CD4-positive, alpha-beta T cell (primary cell): ENCODE measurements at regions not wholly inside any gene's neighbourhood (a gene's known extent, or its start where the extent isn't known, plus 50 kb on each side); places are given as distances from the start of the nearest gene placed in this dataset.

ENCODE experiments used
- ATAC-seq: fragments of 200-7000 bp; cut with Tn5 transposase; one replicate; pipeline ENCODE4 v1.10.0; 2022; ENCODE audit warnings: mild to moderate bottlenecking; ENCODE audit not compliant: poor library complexity
- CTCF ChIA-PET: fragments of 350-600 bp; sonication (Branson Sonifier 250); formaldehyde crosslinking; loops from one replicate; lab custom pipeline; 2021; ENCODE audit warnings: antibody characterized with exemption, inconsistent platforms; lab: Charles Lee
- POLR2A ChIA-PET: fragments of 350-600 bp; sonication (Branson Sonifier 250); formaldehyde crosslinking; loops from one replicate; lab custom pipeline; 2021; ENCODE audit warnings: antibody characterized with exemption, inconsistent platforms; lab: Charles Lee
- DNase-seq, 14 experiments: peaks; one replicate each; pipeline ENCODE4 v3.0.0-alpha.2; 2013 to 2020; ENCODE audit warnings: mixed read lengths in 2 of 14
- H3K27ac ChIP-seq, 2 donors: one replicate each; pipeline versions ENCODE4 v1.5.1 to v1.7.0; 2013; ENCODE audit warnings: low read length in 2 of 2, low read depth in 1 of 2, mild to moderate bottlenecking in 1 of 2
- H3K27me3 ChIP-seq, 2 experiments: 1 replicate in 1 of 2; 2 replicates in 1 of 2; pipeline versions ENCODE4 v1.6.1 to v1.7.0; 2013; ENCODE audit warnings: low read length in 2 of 2, control low read depth in 1 of 2, mild to moderate bottlenecking in 1 of 2, moderate library complexity in 1 of 2; ENCODE audit not compliant: insufficient read depth in 2 of 2, control insufficient read depth in 1 of 2
- H3K36me3 ChIP-seq: one replicate; pipeline ENCODE4 v1.6.1; 2013; ENCODE audit warnings: low read length, control low read depth; ENCODE audit not compliant: insufficient read depth
- H3K4me1 ChIP-seq: one replicate; pipeline ENCODE4 v1.6.1; 2013; ENCODE audit warnings: low read length, control low read depth; ENCODE audit not compliant: insufficient read depth
- H3K4me3 ChIP-seq: one replicate; pipeline ENCODE4 v1.5.1; 2013; ENCODE audit warnings: mild to moderate bottlenecking, low read length, moderate library complexity
- H3K9me3 ChIP-seq, 2 experiments: 1 replicate in 1 of 2; 2 replicates in 1 of 2; pipeline versions ENCODE4 v1.6.1 to v1.7.0; 2013; ENCODE audit warnings: low read length in 2 of 2, mild to moderate bottlenecking in 2 of 2, control low read depth in 1 of 2, moderate library complexity in 1 of 2; ENCODE audit not compliant: control insufficient read depth in 1 of 2, insufficient read depth in 1 of 2
- H3K27ac Mint-ChIP-seq: one replicate; pipeline ENCODE4 v1.8.0; 2020; ENCODE audit warnings: mixed read lengths
- H3K27me3 Mint-ChIP-seq: one replicate; pipeline ENCODE4 v1.8.0; 2021; ENCODE audit warnings: mixed read lengths
- H3K36me3 Mint-ChIP-seq: one replicate; pipeline ENCODE4 v1.8.0; 2021; ENCODE audit warnings: low read depth, mixed read lengths
- H3K4me1 Mint-ChIP-seq: one replicate; pipeline ENCODE4 v1.8.0; 2021; ENCODE audit warnings: low read depth, mixed read lengths
- H3K4me3 Mint-ChIP-seq: one replicate; pipeline ENCODE4 v1.8.0; 2020; ENCODE audit warnings: mild to moderate bottlenecking, mixed read lengths
- H3K9me3 Mint-ChIP-seq: one replicate; pipeline ENCODE4 v1.8.0; 2020; ENCODE audit warnings: mixed read lengths
- intact Hi-C, 2 experiments: fragments of 100-400 bp; cut with DNase I in 1 of 2; cut with micrococcal nuclease in 1 of 2; formaldehyde crosslinking; loops; one replicate each; pipeline versions ENCODE4 v1.15.1 to v1.9.0; 2023 to 2025; cut with DNase I, micrococcal nuclease
- TF ChIP-seq, protein P1 (sequence below): fragments of 200-600 bp; IDR thresholded peaks from one replicate; pipeline ENCODE4 v1.8.0; 2022; ENCODE audit warnings: antibody characterized with exemption, mild to moderate bottlenecking

DNA sequence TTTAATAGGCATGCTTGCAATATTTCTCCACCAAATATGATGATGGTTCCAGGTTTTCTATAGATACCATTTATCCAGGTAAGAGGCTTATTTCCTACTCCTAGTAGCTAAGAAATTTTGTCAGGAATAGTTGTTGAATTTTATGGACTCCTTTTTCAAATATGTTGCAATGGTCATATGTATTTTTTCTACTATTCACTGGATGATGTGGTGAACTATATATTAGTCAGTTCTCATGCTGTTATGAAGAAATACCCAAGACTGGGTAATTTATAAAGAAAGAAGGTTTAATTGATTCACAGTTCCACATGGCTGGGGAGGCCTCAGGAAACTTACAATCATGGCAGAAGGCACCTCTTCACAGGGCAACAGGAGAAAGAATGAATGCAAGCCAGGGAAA lies 141.1 kb upstream of the NR3C1 start:
- Mint-ChIP-seq H3K4me1 (peaks cover 5% of the 10 kb centered on the region), H3K4me3 (no peak overlapping the region), H3K27ac (no peak overlapping the region), H3K36me3 (no peaks in the 10 kb centered on the region), H3K9me3 (no peaks in the 10 kb centered on the region), H3K27me3 (no peaks in the 10 kb centered on the region)
- TF ChIP-seq, protein P1, sequence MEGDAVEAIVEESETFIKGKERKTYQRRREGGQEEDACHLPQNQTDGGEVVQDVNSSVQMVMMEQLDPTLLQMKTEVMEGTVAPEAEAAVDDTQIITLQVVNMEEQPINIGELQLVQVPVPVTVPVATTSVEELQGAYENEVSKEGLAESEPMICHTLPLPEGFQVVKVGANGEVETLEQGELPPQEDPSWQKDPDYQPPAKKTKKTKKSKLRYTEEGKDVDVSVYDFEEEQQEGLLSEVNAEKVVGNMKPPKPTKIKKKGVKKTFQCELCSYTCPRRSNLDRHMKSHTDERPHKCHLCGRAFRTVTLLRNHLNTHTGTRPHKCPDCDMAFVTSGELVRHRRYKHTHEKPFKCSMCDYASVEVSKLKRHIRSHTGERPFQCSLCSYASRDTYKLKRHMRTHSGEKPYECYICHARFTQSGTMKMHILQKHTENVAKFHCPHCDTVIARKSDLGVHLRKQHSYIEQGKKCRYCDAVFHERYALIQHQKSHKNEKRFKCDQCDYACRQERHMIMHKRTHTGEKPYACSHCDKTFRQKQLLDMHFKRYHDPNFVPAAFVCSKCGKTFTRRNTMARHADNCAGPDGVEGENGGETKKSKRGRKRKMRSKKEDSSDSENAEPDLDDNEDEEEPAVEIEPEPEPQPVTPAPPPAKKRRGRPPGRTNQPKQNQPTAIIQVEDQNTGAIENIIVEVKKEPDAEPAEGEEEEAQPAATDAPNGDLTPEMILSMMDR: no peak
- intact Hi-C loops: no loop called here
- Histone ChIP-seq H3K4me1 (no peaks in the 10 kb centered on the region), H3K36me3 (no peaks in the 10 kb centered on the region), H3K27me3 (no peaks in the 10 kb centered on the region), H3K4me3 (no peak overlapping the region), H3K9me3 (peaks cover 0 to 3% of the 10 kb centered on the region in 2 experiments), H3K27ac (no peak overlapping the region)
- no peak for DNase-seq
- ATAC-seq: no peak
- POLR2A ChIA-PET: no interaction called here
- CTCF ChIA-PET: no interaction called here

DNA sequence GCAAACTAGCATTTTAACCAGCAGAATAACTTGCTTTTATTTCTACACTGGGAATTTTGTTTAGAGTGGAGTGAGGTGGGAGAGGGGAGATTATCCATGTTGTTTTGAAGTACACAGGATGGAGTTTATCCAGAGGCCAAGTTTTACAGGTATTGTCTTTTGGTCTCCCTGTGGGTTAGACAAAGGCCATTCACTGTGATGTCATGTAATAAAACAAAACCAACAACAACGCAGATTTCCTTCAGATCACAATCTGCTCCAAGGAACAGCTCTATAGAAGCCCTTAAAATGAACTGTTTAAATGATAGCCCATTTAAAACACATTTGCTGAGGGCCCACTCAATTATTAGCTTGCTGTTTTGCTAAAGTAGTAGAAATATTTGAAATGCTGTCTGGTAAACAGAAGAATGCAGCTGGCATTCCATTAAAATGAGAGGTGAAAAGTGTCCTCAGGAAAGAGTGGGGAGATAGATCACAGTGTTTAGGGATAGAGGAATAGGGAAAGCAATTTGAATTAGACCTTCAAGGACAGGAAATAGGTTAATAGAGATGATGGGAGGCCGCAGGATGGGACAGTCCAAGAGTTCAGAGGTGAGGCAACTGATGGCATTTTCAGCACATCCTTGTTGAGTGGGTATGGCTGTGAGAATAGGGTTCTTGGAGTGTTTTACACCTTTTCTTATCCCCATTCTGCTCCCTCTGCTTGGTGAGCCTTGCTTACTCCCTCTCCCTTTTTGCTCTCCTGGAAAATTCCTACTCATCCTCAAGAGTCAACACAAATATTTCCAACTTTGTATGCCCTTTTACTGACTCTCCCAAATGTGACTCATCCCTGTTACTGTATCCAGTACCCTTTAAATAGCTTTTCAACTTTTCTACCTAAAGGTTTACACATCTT lies 140.1 kb upstream of the NR3C1 start:
- Mint-ChIP-seq H3K27ac (no peak overlapping the region), H3K4me1 (peaks cover 5% of the 10 kb centered on the region), H3K9me3 (peaks cover 4% of the 10 kb centered on the region), H3K36me3 (no peaks in the 10 kb centered on the region), H3K27me3 (no peaks in the 10 kb centered on the region), H3K4me3 (no peak overlapping the region)
- Histone ChIP-seq H3K4me1 (no peaks in the 10 kb centered on the region), H3K27me3 (no peaks in the 10 kb centered on the region), H3K9me3 (peaks cover 0 to 5% of the 10 kb centered on the region in 2 experiments), H3K4me3 (no peak overlapping the region), H3K27ac (no peak overlapping the region), H3K36me3 (no peaks in the 10 kb centered on the region)
- TF ChIP-seq, protein P1: no peak
- CTCF ChIA-PET: no interaction called here
- POLR2A ChIA-PET: no interaction called here
- DNase-seq: no peak
- no peak for ATAC-seq
- intact Hi-C loops: no loop called here

DNA sequence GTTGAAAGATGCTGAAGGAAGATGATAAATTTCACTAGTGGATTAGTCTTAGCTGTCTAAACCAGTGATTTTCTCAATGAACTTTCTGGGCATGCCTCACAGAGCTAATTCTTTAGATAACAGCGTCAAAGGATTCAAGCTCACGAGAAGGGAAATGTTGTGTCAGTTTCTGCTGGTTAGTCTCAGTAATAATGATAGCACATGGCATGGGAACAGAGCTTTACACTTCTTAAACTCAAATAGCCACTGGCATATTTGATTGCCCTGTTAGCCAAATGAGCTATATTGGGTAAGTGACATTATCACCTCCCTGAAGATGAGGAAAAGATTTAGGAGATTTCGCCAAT lies 139.3 kb upstream of the NR3C1 start:
- Histone ChIP-seq H3K4me1 (no peaks in the 10 kb centered on the region), H3K27ac (no peak overlapping the region), H3K36me3 (no peaks in the 10 kb centered on the region), H3K4me3 (no peak overlapping the region), H3K9me3 (peaks cover 5% of the 10 kb centered on the region in 2 experiments), H3K27me3 (no peaks in the 10 kb centered on the region)
- DNase-seq (no peak), ATAC-seq (no peak)
- intact Hi-C loops: no loop called here
- ChIA-PET CTCF (no interaction called here), POLR2A (interaction anchor here (1.1 kb wide), 1 partner anchor 138 kb away, joined by 4 read pairs; no protein-coding TSS in a partner anchor)
- H3K4me3 Mint-ChIP-seq: no peak overlapping the region
- H3K36me3 Mint-ChIP-seq: no peaks in the 10 kb centered on the region
- peaks cover 4% of the 10 kb centered on the region for H3K9me3 Mint-ChIP-seq
- H3K27ac Mint-ChIP-seq: no peak overlapping the region
- no peaks in the 10 kb centered on the region for H3K27me3 Mint-ChIP-seq
- H3K4me1 Mint-ChIP-seq: peaks cover 5% of the 10 kb centered on the region
- TF ChIP-seq, protein P1: no peak
